Activated naive CD8-positive, alpha-beta T cell treated with anti-CD3 and anti-CD28 coated beads, Interleukin-2, amount 10 ng/mL, durations not matched to agents 7 days and 5 days (primary cell): ENCODE measurements at regions not wholly inside any gene's neighbourhood (a gene's known extent, or its start where the extent isn't known, plus 50 kb on each side); places are given as distances from the start of the nearest gene placed in this dataset.

Experiments
- ATAC-seq: fragments of 150-1000 bp; cut with Tn5 transposase; one replicate; pipeline ENCODE4 v1.10.0; 2021; ENCODE audit warnings: low read depth, moderate library complexity
- POLR2A ChIA-PET: fragments of 350-600 bp; sonication (Branson Sonifier 250); formaldehyde crosslinking; loops from one replicate; lab custom pipeline; 2021; ENCODE audit warnings: antibody characterized with exemption; lab: Charles Lee
- DNase-seq: peaks from one replicate; pipeline ENCODE4 v3.0.0; 2021
- H3K27ac Mint-ChIP-seq: one replicate; pipeline ENCODE4 v1.8.0; 2022; ENCODE audit warnings: mild to moderate bottlenecking, mixed read lengths
- H3K27me3 Mint-ChIP-seq: one replicate; pipeline ENCODE4 v1.8.0; 2022; ENCODE audit warnings: mild to moderate bottlenecking, moderate library complexity, mixed read lengths
- H3K36me3 Mint-ChIP-seq: one replicate; pipeline ENCODE4 v1.8.0; 2021; ENCODE audit warnings: mild to moderate bottlenecking, mixed read lengths
- H3K4me1 Mint-ChIP-seq: one replicate; pipeline ENCODE4 v1.8.0; 2021; ENCODE audit warnings: mixed read lengths
- H3K4me3 Mint-ChIP-seq: one replicate; pipeline ENCODE4 v1.8.0; 2022; ENCODE audit warnings: mild to moderate bottlenecking, moderate library complexity, mixed read lengths
- H3K9me3 Mint-ChIP-seq: one replicate; pipeline ENCODE4 v1.8.0; 2021; ENCODE audit warnings: mixed read lengths

DNA sequence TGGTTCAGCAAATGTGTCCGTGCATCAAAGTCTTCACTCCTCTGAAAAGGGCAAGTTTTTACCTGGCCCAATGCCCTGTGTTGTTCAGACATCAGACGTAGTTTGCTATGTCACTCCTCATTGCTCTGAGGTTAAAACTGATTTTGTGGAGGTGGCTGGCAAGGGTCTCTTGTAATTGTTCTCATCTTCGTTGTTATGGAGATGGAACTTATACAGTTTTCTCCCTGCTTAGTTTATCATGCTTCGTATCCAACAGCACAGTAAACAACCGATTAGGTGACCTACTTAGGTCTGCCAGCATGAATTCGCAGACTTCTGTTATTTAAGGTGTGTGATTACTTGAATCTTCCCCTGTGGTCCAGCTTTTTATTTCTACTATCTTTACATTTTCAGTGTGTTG is 274.1 kb upstream of the SMIM30 start:
- H3K4me1 Mint-ChIP-seq = no peaks in the 10 kb centered on the region
- DNase-seq (no peak), ATAC-seq (no peak)
- no peaks in the 10 kb centered on the region for H3K9me3 Mint-ChIP-seq
- POLR2A ChIA-PET = no interaction called here
- H3K27ac Mint-ChIP-seq = no peak overlapping the region
- peaks cover 1% of the 10 kb centered on the region for H3K36me3 Mint-ChIP-seq
- H3K27me3 Mint-ChIP-seq = peaks cover 3% of the 10 kb centered on the region
- no peak overlapping the region for H3K4me3 Mint-ChIP-seq

DNA sequence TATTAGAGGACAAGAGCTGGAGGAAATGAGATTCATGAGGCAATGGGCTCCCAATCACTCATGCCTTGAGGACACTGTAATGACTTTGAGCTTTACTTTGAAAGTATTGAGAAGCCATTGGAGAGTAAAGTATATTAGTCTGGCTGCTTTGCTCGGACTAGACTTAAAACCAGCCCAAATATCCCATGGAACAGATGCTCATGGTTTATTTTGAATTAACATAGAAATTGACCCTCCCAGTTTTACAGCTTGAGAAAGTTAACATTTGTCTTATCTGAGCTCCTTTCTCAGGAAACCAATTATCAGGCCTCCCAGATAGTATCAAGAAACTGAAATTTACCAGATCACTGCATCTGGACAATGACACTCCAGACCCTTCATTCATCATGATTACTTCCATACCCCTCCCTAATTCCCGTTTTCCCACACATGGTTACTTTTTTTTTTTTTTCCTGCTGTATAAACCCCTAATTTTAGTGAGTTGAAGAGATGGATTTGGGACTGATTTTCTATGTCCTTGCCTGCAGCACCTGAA is 270.8 kb upstream of the SMIM30 start:
- DNase-seq = no peak
- H3K27me3 Mint-ChIP-seq = no peaks in the 10 kb centered on the region
- H3K36me3 Mint-ChIP-seq = peaks cover 1% of the 10 kb centered on the region
- H3K27ac Mint-ChIP-seq = no peak overlapping the region
- H3K4me3 Mint-ChIP-seq = no peak overlapping the region
- POLR2A ChIA-PET = no interaction called here
- no peaks in the 10 kb centered on the region for H3K4me1 Mint-ChIP-seq
- H3K9me3 Mint-ChIP-seq = no peaks in the 10 kb centered on the region
- no peak for ATAC-seq

DNA sequence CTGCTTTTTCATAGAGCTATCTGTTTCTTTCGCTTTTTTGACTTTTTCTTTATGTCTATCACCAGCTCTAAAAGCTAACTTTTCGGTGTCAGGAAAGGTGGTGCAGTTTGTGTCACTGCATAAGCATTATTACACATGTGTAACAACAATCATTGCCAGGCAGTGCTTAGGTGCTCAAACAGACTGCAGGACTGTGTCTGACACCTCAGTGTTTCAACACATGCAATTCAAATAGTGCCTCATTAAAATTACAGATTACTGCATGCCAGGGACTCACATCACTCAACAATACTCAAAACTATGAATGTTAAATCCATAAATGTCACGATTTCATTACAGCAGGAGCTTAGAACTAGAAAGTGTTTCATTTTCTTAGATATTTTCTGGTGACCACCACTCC is 265.3 kb upstream of the SMIM30 start:
- H3K27ac Mint-ChIP-seq = no peak overlapping the region
- H3K4me1 Mint-ChIP-seq = no peaks in the 10 kb centered on the region
- no peak for ATAC-seq
- H3K36me3 Mint-ChIP-seq = peaks cover under 1% of the 10 kb centered on the region
- H3K9me3 Mint-ChIP-seq = no peaks in the 10 kb centered on the region
- POLR2A ChIA-PET = no interaction called here
- no peak overlapping the region for H3K4me3 Mint-ChIP-seq
- H3K27me3 Mint-ChIP-seq = no peaks in the 10 kb centered on the region
- DNase-seq = no peak

DNA sequence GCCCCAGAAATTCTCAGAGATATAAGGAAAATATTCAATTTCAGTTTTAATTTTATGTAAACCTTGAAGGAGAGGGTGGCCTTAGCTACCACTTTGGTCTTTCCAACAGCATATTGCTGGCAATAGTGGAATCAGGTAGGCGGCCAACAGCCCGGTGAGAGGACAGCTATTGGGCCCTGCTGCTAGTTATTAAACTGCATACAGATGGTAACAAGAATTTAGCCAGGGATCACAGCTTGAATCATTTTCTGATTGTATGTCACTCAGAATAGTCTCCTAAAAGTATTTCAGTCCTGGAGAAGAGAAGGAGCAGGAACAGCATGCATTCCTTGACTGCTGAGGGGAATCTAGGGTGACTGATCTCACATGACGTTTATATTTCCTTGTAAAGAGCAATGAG is 261.4 kb upstream of the SMIM30 start:
- no peak for DNase-seq
- H3K9me3 Mint-ChIP-seq = no peaks in the 10 kb centered on the region
- no peaks in the 10 kb centered on the region for H3K36me3 Mint-ChIP-seq
- H3K4me3 Mint-ChIP-seq = no peak overlapping the region
- no peaks in the 10 kb centered on the region for H3K4me1 Mint-ChIP-seq
- ATAC-seq = no peak
- POLR2A ChIA-PET = no interaction called here
- H3K27ac Mint-ChIP-seq = no peak overlapping the region
- no peaks in the 10 kb centered on the region for H3K27me3 Mint-ChIP-seq

DNA sequence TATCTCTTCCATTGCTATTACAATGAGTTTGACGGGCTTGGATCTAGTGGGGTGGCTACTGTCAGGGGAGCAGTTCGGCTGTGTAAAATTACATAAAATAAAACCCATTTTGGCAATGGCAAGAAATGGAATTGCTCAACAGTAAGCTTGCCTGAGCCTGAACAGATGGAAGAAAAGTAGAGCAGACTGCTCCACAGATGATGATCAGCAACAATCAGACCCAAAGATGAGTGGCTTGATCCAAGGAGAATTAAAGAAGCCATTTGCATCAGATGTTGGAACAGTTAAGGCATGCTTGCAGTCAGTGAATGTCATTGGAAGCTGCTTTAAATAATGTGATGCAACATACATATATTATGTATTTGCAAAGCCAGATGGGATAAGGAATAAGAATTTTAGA is 256.6 kb upstream of the SMIM30 start:
- no peaks in the 10 kb centered on the region for H3K27me3 Mint-ChIP-seq

DNA sequence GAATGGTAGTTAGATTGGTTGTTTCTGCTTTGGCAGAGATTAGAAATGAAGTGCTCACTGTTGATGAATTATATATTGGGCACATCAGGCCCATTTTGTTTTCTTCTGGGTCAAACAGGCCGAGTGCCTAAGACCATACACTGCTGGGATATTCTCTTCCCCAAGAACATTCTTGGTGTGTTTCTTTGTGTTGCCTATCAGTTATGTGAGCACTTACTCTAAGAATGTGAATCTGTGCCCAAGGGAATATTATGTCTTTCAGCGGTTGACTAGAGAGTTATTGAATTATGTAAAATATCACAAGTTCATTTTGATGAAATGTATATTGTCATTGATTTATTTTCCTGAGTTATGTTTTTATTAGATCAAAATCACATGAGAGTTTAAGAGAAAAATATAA is 255.5 kb upstream of the SMIM30 start:
- no peak overlapping the region for H3K27ac Mint-ChIP-seq

More for the DNA sequence above, 256.6 kb upstream of the SMIM30 start:
- H3K4me3 Mint-ChIP-seq = no peak overlapping the region
- no peak for ATAC-seq
- no peaks in the 10 kb centered on the region for H3K9me3 Mint-ChIP-seq
- POLR2A ChIA-PET = no interaction called here
- no peaks in the 10 kb centered on the region for H3K36me3 Mint-ChIP-seq
- H3K4me1 Mint-ChIP-seq = no peaks in the 10 kb centered on the region
- no peak for DNase-seq
- H3K27ac Mint-ChIP-seq = no peak overlapping the region

DNA sequence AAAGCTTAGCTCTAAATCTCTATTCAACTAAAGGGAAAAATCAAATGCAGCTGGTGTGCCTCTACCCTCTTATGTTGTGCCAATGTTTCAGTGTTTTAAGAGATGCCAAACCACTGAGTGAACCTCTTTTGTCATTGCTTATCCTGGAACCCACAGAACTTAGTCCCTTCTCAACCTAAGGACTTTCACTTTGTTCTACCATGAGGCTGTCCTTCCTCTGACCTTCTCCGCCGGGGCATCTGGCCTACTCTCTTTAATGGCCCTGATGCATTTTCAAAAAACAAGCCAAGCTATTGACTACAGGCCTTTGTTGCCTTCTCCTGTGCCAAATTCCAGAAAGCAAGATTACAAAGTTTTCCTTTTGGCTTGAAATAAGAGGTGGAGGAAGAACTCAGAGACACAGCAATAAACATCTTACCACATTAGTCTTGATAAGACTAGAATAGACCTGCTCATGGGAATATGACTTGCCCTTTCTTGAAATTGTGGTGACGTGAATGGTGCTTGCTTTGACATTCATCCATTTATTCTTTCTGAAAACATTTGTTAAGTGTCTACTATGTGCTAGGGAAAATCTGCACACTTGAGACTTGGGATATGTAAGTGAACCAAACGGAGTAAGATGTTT is 253.2 kb upstream of the SMIM30 start:
- no peaks in the 10 kb centered on the region for H3K4me1 Mint-ChIP-seq
- POLR2A ChIA-PET = no interaction called here
- no peak for ATAC-seq
- DNase-seq = no peak
- H3K27me3 Mint-ChIP-seq = no peaks in the 10 kb centered on the region
- H3K9me3 Mint-ChIP-seq = no peaks in the 10 kb centered on the region
- no peak overlapping the region for H3K27ac Mint-ChIP-seq
- no peaks in the 10 kb centered on the region for H3K36me3 Mint-ChIP-seq
- no peak overlapping the region for H3K4me3 Mint-ChIP-seq

More for the DNA sequence above, 255.5 kb upstream of the SMIM30 start:
- ATAC-seq (no peak), DNase-seq (no peak)
- H3K4me1 Mint-ChIP-seq = no peaks in the 10 kb centered on the region
- no peaks in the 10 kb centered on the region for H3K27me3 Mint-ChIP-seq
- no peaks in the 10 kb centered on the region for H3K36me3 Mint-ChIP-seq
- H3K9me3 Mint-ChIP-seq = no peaks in the 10 kb centered on the region
- POLR2A ChIA-PET = no interaction called here
- no peak overlapping the region for H3K4me3 Mint-ChIP-seq

DNA sequence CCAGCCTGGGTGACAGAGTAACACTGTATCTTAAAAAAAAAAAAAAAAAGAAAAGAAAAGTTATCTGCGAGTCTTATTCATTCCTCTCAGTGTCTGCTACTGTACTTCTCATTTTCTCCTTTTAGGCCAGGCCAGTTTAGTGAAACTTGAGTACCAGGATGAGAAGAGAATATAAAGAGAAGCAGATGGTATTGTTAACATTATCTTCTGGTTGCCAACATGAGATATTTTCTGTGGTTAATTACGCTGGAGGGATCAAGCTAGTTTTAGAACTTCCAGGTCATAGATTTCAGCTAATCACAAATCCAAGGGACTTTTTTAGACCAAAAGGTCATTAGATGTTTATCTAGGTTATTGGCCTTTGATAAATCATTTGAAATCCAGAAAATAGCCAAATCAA is 252.6 kb upstream of the SMIM30 start:
- no peak overlapping the region for H3K27ac Mint-ChIP-seq
- DNase-seq = no peak
- H3K36me3 Mint-ChIP-seq = no peaks in the 10 kb centered on the region
- H3K4me1 Mint-ChIP-seq = no peaks in the 10 kb centered on the region
- ATAC-seq = no peak
- H3K27me3 Mint-ChIP-seq = no peaks in the 10 kb centered on the region
- no peak overlapping the region for H3K4me3 Mint-ChIP-seq
- H3K9me3 Mint-ChIP-seq = no peaks in the 10 kb centered on the region
- POLR2A ChIA-PET = no interaction called here

DNA sequence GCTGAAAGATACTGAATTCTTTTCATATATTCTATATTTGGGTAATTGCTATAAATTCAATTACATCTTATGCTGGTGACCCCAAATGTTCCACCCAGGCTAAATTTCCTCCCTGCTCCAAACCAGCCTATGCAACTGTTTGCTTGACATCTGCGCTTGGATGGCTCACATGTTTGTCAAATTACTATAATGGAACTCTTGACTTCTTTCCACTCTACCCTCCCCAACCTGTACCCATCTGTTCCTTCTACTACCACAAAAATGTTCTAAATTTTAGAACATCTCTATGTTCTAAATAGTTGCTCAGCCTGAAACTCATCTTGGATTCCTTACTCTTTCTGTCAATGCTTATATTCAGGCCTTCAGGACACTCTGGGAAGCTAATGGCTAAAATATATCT is 249.9 kb upstream of the SMIM30 start:
- Mint-ChIP-seq H3K27me3 (no peaks in the 10 kb centered on the region), H3K4me1 (no peaks in the 10 kb centered on the region), H3K27ac (no peak overlapping the region), H3K36me3 (no peaks in the 10 kb centered on the region), H3K9me3 (no peaks in the 10 kb centered on the region), H3K4me3 (no peak overlapping the region)
- POLR2A ChIA-PET = no interaction called here
- DNase-seq (no peak), ATAC-seq (no peak)

DNA sequence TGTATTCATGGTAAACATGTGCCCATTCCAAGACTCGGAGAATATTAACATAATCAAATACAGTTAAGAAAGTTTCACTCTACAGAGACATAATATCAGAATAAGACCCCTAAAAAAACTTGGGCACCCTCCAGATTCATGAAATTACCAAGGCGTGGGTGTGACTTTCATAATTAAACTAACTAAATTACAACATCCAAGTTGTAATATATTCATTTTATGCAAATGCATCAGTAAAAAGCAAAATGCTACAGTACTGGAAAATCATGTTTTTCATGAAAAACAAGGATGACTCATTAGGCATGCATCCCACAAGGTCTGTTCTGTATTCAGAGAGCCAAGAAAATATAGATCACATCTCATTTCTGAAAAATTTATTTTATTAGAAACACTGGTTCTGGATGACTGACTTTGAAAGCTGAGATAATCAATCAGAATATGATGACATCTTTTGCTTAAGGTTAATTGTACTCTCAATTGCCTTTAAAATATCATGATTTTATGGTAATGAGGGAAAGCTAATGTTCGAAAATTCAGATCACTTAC is 248.8 kb upstream of the SMIM30 start:
- Mint-ChIP-seq H3K4me1 (no peaks in the 10 kb centered on the region), H3K36me3 (no peaks in the 10 kb centered on the region), H3K27me3 (no peaks in the 10 kb centered on the region), H3K27ac (no peak overlapping the region), H3K9me3 (no peaks in the 10 kb centered on the region), H3K4me3 (no peak overlapping the region)
- POLR2A ChIA-PET = no interaction called here
- DNase-seq (no peak), ATAC-seq (no peak)

DNA sequence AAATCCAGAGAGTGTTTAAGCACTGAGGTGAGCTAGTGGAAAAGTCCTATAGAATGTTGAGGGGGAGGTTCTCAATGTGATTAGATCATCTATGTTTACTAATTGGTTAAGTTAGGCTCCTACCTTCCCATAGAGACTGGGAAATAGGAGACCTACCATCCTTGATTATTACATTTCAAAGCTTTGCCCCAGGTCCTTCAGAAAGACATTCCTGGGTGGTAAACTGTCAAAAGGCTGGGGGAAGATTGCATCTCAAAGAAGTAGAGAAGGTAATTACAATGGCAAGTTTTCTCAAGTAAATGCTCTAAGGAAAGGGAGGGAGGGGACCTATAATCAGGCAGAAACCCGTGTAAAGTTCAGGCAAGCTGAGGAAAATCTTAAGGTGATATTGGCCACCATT is 247.8 kb upstream of the SMIM30 start:
- Mint-ChIP-seq H3K36me3 (no peaks in the 10 kb centered on the region), H3K4me1 (no peaks in the 10 kb centered on the region), H3K9me3 (no peaks in the 10 kb centered on the region), H3K27ac (no peak overlapping the region), H3K27me3 (no peaks in the 10 kb centered on the region), H3K4me3 (no peak overlapping the region)
- POLR2A ChIA-PET = no interaction called here
- ATAC-seq (no peak), DNase-seq (no peak)

DNA sequence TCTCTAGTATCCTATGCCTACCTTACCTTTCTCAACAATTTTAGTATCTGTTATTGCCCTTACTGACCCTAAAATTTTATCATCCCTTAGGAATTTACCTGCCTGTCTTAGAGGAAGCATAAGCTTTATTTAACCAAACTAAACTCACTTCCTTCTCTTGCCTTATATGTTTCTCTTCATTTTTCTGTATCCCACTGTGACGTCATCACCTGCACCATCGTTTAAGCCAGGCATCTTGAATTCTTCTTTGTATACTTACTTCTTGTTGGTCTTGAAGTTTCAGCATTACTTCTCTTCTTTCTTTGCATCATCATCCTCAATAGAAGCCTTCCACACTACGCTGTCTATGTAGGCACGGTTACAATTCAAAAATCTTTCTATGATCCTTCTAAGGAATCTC is 231.0 kb upstream of the SMIM30 start:
- Mint-ChIP-seq H3K27ac (no peak overlapping the region), H3K4me1 (no peaks in the 10 kb centered on the region), H3K9me3 (no peaks in the 10 kb centered on the region), H3K27me3 (no peaks in the 10 kb centered on the region), H3K36me3 (no peaks in the 10 kb centered on the region), H3K4me3 (no peak overlapping the region)
- DNase-seq = no peak
- no peak for ATAC-seq
- POLR2A ChIA-PET = no interaction called here

DNA sequence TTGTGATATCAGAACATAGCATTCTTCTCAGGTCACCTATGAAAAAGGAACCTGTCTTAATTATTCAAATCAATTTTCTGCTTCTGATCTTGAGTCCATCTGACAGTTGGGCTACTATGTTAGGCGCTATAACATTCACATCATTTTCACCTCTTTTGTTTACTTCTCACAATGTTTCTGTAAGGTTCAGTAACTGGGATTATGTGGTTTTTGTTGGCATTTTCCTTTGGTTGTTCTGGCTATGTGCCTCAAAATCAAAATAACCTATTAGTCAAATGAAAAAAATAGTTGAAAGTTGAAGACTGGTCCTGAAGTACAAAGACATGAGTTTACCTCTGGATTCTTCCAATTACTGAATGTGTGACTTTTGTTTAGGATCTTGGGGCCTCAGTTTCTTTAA is 221.3 kb upstream of the SMIM30 start:
- H3K4me3 Mint-ChIP-seq = no peak overlapping the region
- POLR2A ChIA-PET = no interaction called here
- no peaks in the 10 kb centered on the region for H3K4me1 Mint-ChIP-seq
- no peak overlapping the region for H3K27ac Mint-ChIP-seq
- no peaks in the 10 kb centered on the region for H3K9me3 Mint-ChIP-seq
- no peak for ATAC-seq
- H3K36me3 Mint-ChIP-seq = no peaks in the 10 kb centered on the region
- DNase-seq = no peak
- H3K27me3 Mint-ChIP-seq = no peaks in the 10 kb centered on the region

DNA sequence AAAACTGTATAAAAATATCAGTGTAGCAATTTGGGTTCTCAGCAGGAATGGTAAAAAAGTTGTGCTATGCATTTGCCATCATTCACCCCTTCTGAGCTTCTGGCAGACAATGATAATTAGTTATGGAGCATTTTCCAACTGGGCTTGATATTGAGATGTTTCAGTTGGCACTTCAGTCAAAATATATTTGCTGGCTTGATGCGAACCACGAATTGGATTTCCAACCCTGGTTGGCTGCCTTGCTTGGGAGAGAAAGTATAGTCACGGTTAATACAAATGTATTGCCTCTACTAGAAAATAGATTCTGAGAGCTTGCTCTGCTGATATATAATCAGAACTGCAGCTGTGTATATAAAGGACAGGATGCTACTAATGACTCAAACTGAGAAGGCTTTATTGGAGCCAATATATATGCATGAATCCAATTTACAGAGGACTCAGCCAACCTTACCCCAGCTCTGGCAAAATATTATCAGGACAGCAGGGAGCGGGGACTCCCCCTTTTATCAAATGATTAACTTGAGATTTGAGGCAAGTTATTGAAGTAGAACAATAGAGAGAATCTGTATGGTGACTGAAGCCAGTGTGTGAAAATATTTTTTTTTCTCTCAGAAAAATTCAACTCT is 219.8 kb upstream of the SMIM30 start:
- ATAC-seq (no peak), DNase-seq (no peak)
- H3K36me3 Mint-ChIP-seq = no peaks in the 10 kb centered on the region
- no peak overlapping the region for H3K4me3 Mint-ChIP-seq
- H3K9me3 Mint-ChIP-seq = no peaks in the 10 kb centered on the region
- POLR2A ChIA-PET = no interaction called here
- no peaks in the 10 kb centered on the region for H3K27me3 Mint-ChIP-seq
- H3K4me1 Mint-ChIP-seq = no peaks in the 10 kb centered on the region
- no peak overlapping the region for H3K27ac Mint-ChIP-seq
